ENCODE measurements at regions not wholly inside any gene's neighbourhood (a gene's known extent, or its start where the extent isn't known, plus 50 kb on each side); places are given as distances from the start of the nearest gene placed in this dataset.

GRCh38 chr3:104553121-104553520 is 813.6 kb upstream of the ALCAM start:
- no peak for DNase-seq (ENCODE audit: low read depth in 2 of 2)

GRCh38 chr3:104554425-104554824 is 812.3 kb upstream of the ALCAM start:
- DNase-seq (ENCODE audit: low read depth in 2 of 2): no peak

DNA sequence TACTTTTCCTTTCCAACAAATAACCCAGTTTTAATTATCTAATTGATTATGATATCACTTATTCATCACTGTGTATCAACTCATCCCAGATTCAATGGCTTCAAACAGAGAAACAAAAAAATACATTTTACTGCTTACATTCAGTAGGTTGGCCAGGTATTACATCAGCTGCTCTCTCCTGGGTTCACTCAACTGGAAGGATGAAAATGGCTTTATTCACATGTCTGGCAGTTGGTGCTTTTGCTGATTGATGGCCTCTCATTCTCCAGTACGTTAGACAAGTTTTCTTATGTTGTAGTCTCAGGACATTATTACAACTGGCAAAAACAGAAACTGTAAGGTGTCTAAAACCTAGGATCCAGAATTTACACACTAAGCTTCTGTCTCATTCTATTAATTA is 811.0 kb upstream of the ALCAM start:
- no peak for DNase-seq (ENCODE audit: low read depth in 2 of 2)

DNA sequence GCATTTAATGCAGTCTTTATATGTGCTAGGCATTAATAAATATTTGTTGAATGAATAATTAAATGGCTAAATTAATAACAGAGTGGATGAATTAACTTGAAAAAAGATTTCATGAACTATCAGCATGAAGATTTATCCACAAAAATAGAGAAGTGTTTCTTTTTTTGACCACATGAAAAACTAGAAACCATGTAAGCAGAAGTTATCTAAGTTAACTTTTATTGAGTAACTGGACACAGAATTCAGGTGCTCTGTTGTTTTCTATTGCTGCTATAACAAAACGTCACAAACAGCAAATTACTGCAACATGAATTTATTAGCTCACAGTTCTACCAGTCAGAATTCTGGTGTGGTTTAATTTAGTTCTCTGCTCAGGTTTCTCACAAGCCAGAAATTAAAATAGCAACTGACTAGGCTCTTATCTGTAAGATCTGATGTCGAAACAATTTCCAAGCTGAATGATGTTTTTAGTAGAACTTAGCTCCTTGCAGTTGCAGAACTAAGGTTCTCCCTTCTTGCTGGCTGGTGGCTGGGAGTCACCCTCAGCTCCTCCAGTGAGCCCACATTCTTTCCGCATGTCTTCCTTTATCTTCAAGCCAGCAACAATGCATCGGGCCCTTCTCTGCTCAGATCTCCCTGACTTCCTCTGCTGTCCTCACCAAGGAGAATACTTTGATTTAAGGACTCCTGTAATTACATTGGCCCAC is 810.2 kb upstream of the ALCAM start:
- no peak for DNase-seq (ENCODE audit: low read depth in 2 of 2)

DNA sequence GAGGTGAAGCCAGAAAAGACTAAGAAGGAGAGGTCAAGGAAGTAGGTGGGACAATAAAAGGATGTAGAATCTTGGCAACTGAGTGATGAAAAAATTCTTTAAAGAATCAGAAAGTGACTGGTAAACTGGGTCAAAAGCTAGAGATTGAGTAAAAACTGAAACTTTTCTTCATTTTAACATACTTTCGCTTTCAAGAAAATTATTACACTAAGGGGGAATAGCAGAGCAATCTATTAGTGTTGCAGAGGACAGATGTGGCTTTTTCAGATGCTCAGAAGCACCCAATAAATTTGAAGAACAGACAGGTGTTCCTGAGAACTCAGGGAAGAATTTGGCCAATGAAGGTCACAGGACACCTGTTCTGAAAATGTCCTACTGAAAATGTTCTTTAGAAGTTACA is 805.4 kb upstream of the ALCAM start:
- DNase-seq (ENCODE audit: low read depth in 2 of 2): no peak

DNA sequence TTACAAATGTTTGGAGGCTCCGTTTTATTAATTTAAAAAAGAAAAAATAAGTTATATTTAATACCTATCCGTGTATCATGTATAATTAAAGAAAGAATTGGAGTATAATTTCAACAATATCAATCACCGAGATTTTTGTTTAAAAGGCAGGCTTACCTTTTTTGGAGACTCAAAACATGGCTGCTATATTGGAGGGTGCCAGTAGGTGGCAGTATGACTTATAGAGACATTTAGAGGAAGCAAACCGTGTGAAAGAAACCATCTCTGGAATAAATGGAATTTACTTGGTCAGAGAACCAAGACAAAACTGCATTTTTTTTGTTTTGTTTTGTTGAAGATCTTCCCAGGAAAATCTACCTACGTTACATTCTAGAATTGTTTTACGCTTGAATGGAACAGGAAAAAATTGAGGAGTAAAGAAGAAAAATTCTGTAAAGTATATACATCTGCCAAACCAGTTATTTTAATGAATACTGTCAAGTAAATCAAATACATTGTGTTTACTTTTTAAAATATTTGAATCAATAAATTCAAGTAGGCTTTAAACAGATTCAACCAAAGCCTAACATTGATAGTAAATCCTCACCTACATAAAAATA is 802.6 kb upstream of the ALCAM start:
- peak; percentile 7 to 26 for DNase-seq (ENCODE audit: low read depth in 2 of 2)

GRCh38 chr3:104566054-104566453 is 800.7 kb upstream of the ALCAM start:
- no peak for DNase-seq (ENCODE audit: low read depth in 2 of 2)

DNA sequence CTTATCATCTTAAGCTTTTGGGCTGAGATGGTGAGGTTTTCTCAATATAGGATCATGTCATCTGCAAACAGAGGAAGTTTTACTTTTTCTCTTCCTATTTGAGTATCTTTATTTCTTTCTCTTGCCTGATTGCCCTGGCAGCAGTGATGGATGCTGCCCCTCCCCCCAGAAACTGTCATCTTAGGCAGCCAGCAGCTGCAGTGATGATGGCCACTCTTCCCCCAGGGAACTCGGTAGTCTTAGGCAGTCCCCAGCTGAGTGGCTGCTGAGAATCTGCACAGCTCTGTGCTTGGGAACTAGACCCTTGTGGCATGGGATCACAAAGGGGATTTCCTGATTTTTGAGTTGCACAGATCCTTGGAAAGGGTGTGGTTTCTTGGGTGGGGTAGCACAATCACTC is 791.1 kb upstream of the ALCAM start:
- DNase-seq (ENCODE audit: low read depth in 2 of 2): no peak

DNA sequence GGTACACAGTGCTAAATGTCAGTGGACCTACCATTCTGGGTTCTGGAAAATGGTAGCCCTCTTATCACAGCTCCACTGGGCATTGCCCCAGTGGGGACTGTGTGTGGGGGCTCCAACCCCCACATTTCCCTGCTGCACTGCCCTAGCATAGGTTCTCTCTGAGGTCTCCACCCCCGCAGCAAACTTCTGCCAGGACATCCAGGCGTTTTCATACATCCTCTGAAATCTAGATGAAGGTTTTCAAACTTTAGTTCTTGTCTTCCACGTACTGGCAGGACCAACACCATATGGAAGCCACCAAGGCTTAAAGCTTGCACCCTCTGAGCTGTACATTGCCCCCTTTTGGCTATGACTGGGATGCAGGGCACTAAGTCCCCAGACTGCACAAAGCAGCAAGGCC is 788.2 kb upstream of the ALCAM start:
- DNase-seq (ENCODE audit: low read depth in 2 of 2): no peak

- no peak for DNase-seq (ENCODE audit: low read depth in 2 of 2)
Observed at GRCh38 chr3:104582092-104582491, 784.6 kb upstream of the ALCAM start.

- DNase-seq (ENCODE audit: low read depth in 2 of 2): no peak
Observed at GRCh38 chr3:104584682-104585081, 782.0 kb upstream of the ALCAM start.

- DNase-seq (ENCODE audit: low read depth in 2 of 2): no peak
Observed at GRCh38 chr3:104586344-104586743, 780.4 kb upstream of the ALCAM start.

DNA sequence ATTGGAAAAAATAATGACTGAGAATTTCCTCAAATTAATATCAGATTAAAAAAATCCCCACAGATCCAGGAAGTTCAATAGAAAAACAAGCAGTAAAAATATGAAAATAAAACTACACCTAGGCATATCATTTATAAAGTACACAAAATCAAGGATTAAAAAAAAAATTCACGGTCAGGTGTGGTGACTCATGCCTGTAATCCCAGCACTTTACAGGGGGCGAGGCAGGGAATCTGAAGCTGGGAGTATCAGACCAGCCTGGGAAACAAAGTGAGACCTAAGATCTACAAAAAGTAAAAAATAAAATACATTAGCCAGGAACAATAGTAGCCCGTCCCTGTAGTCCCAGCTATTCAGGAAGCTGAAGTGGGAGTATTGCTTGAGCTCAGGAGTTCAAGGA is 778.3 kb upstream of the ALCAM start:
- no peak for DNase-seq (ENCODE audit: low read depth in 2 of 2)

DNA sequence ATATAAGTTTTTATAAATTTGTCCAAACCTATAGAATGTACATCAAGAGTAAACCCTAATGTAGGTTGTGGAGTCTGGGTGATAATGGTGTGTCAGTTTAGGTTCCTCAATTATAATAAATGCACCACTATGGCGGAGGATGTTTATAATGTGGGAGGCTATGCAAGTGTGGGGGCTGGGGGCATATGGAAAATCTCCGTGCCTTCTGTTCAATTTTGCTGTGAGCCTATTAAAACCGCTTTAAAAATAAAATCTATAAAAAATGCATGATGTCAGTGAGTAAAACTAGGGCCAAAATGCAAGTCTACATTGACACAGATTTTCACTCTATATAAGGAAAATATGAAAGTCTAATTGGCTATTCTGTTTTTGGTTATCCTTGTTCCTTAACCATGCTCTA is 774.9 kb upstream of the ALCAM start:
- no peak for DNase-seq (ENCODE audit: low read depth in 2 of 2)

DNA sequence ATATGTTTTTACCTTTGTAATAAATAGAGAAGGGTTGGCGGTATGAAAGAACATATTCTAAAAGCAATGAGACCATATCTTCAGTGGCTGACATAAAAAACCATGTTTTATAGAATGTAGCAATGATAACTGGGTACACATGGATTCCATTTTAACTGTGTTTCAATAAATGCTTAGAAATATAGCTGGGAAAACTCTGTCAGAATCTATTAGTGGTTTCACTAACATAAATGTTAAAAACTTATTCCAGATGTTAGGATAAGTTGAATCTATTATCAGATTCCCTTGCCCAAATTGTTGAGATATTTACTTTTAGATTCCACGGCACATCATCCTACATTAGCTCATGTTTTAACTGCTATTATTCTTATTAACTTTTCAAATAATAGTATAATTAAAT is 772.2 kb upstream of the ALCAM start:
- DNase-seq (ENCODE audit: low read depth in 2 of 2): no peak

GRCh38 chr3:104596054-104596453 is 770.7 kb upstream of the ALCAM start:
- DNase-seq (ENCODE audit: low read depth in 2 of 2): no peak

- DNase-seq (ENCODE audit: low read depth in 2 of 2): no peak
Observed at GRCh38 chr3:104596551-104596950, 770.2 kb upstream of the ALCAM start.

- DNase-seq (ENCODE audit: low read depth in 2 of 2): no peak
Observed at GRCh38 chr3:104598848-104599511, 767.7 kb upstream of the ALCAM start.

- no peak for DNase-seq (ENCODE audit: low read depth in 2 of 2)
Observed at GRCh38 chr3:104604326-104605010, 762.2 kb upstream of the ALCAM start.

DNA sequence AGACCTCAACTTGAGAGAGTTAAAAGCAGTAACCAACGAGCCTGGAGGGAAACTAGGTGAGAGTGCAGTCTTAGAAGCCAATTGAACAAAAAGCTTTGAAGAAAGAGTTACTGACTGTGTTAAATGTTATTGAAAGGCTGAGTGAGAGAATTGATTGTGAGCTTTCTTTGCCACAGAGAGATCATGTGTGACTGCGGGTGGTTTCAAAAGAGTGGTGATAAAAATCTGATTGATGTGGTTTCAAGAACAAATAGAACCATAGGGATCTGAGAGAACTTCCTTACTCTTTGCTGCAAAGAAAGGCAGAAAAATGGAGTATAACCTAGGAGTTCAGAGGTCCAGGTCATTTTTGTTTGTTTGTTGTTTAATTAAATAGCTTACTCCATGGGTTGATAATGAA is 759.9 kb upstream of the ALCAM start:
- no peak for DNase-seq (ENCODE audit: low read depth in 2 of 2)

DNA sequence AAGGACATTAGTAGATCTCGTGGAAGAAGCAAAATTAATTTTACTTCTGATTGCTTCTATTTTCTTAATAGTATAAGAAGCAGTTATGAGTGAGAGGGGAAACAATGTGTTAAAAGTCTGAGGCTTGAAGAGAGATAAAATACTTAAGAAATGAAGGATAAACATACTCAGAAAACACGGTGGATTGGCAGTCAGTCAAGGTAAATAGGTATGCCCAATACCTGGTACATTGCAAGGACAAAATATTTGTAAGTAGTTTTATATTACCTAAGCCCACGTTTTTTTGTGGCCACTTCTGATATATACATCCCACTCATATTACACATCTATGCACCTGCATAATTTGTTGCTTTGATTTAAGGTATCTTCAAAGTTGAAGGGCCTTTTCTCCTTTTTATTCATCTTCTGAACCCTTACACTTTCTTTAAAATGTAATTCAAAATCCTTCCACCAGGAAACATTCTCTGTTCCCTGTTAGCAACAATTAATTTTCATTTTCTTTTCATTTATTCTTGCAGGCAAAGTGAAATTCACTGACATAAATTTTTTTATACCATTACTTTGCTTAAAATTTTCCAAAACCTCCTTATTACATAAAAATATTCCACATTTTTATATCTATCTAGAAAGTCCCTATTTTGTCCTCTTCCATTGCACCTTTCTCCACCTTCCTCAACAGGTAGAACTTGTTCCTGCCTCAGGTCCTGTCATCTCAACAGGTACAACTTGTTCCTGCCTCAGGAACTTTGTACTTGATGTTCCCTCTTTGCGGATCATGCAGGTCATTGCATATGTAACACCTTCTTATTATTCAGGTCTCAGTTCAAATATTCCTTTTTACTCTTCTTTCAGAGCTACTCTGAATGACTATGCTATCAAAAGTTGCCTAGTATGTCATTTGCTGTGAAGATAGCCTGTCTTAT is 755.7 kb upstream of the ALCAM start:
- no peak for DNase-seq (ENCODE audit: low read depth in 2 of 2)

GRCh38 chr3:104612218-104612617 is 754.5 kb upstream of the ALCAM start:
- no peak for DNase-seq (ENCODE audit: low read depth in 2 of 2)
